Spleen (tissue), 11 donors: ENCODE measurements at regions not wholly inside any gene's neighbourhood (a gene's known extent, or its start where the extent isn't known, plus 50 kb on each side); places are given as distances from the start of the nearest gene placed in this dataset.
"Not testable (repeated sequence)": the region's sequence is repeated elsewhere in the genome, so short reads cannot be mapped to it uniquely, and the experiment has no call there.

Source experiments
- DNase-seq: peaks from one replicate; pipeline ENCODE4 v3.0.0-alpha.2; 2020
- H3K27ac ChIP-seq, 8 donors: fragments of 200-600 bp; sonication (generic) in 7 of 8; 1 replicate in 4 of 8; 2 replicates in 4 of 8; pipeline versions ENCODE4 v1.5.0 to v1.8.0; 2016 to 2021; ENCODE audit warnings: inconsistent platforms in 4 of 8, mild to moderate bottlenecking in 4 of 8, moderate library complexity in 1 of 8
- H3K27me3 ChIP-seq, 7 donors: fragments of 200-600 bp; sonication (generic) in 6 of 7; replicated peaks in 1 of 7; 1 replicate in 4 of 7; 2 replicates in 3 of 7; pipeline versions ENCODE4 v1.5.0 to v1.8.0; 2016 to 2021; ENCODE audit warnings: inconsistent platforms in 3 of 7, mild to moderate bottlenecking in 1 of 7
- H3K36me3 ChIP-seq, 6 donors: fragments of 200-600 bp; sonication (generic) in 5 of 6; 1 replicate in 4 of 6; 2 replicates in 2 of 6; pipeline versions ENCODE4 v1.5.0 to v1.8.0; 2016 to 2021; ENCODE audit warnings: inconsistent platforms in 2 of 6
- H3K4me1 ChIP-seq, 6 donors: fragments of 200-600 bp; sonication (generic) in 5 of 6; 1 replicate in 3 of 6; 2 replicates in 3 of 6; pipeline versions ENCODE4 v1.5.0 to v1.8.0; 2016 to 2021; ENCODE audit warnings: inconsistent platforms in 3 of 6
- H3K4me3 ChIP-seq, 8 donors: fragments of 200-600 bp; sonication (generic) in 7 of 8; 1 replicate in 4 of 8; 2 replicates in 4 of 8; pipeline versions ENCODE4 v1.5.0 to v1.8.0; 2016 to 2021; ENCODE audit warnings: inconsistent platforms in 4 of 8, mild to moderate bottlenecking in 4 of 8, moderate library complexity in 2 of 8
- H3K9me3 ChIP-seq, 8 donors: fragments of 200-600 bp; sonication (generic) in 7 of 8; 1 replicate in 4 of 8; 2 replicates in 4 of 8; pipeline versions ENCODE4 v1.5.0 to v1.8.0; 2016 to 2021; ENCODE audit warnings: inconsistent platforms in 4 of 8
- CTCF ChIP-seq, 11 experiments: fragments of 200-600 bp in 7 of 11; fragments of 450-650 bp in 4 of 11; sonication (generic) in 4 of 11; IDR thresholded peaks in 8 of 11; conservative IDR thresholded peaks in 3 of 11; 1 replicate in 7 of 11; 2 replicates in 4 of 11; pipeline versions ENCODE4 v1.4.0 to v1.8.0; 2016 to 2021; ENCODE audit warnings: antibody characterized with exemption in 11 of 11, inconsistent platforms in 4 of 11, mild to moderate bottlenecking in 1 of 11
- POLR2A ChIP-seq, 3 donors: fragments of 450-650 bp; IDR thresholded peaks; one replicate each; pipeline ENCODE4 v1.5.1; 2017; ENCODE audit warnings: antibody characterized with exemption in 3 of 3, mild to moderate bottlenecking in 1 of 3
- POLR2AphosphoS5 ChIP-seq, 3 donors: sonication (generic); formaldehyde crosslinking; IDR thresholded peaks; one replicate each; pipeline ENCODE4 v1.5.1; 2017; ENCODE audit warnings: antibody characterized with exemption in 3 of 3
- WGBS, 5 donors: extraction: QIAGEN DNeasy Blood & Tissue Kit in 3 of 5; methylation state at CpG; one replicate each; pipeline versions ENCODE4 v1.1.5 to v1.1.7; 2013 to 2018; 5-methylcytosine and 5-hydroxymethylcytosine counted together
- intact Hi-C: fragments of 100-400 bp; cut with DNase I; formaldehyde crosslinking; loops from one replicate; pipeline ENCODE4 v1.15.0; 2023; ENCODE audit warnings: low total_unique reads
- donor health status: healthy with polysubstance abuse.
- donor health status: DM: no; HTN: no; CAD: no; lungs with moderate emphysema.
- donor health status: DM: no; HTN: no; CAD: no.
- donor health status: Bipolar disorder and iron deficiency.
- donor health status: healthy.
- donor health status: DM: no; HTN: no; CAD: no.
- donor health status: DM: yes; HTN: yes; CAD: no.

- intact Hi-C loops = no loop called here
- no peaks in the 10 kb centered on the region for H3K36me3 ChIP-seq
- H3K4me1 ChIP-seq = no peaks in the 10 kb centered on the region
- no peaks in the 10 kb centered on the region for H3K27me3 ChIP-seq
- no peak for DNase-seq
- no peak overlapping the region for H3K4me3 ChIP-seq
- H3K27ac ChIP-seq = no peak overlapping the region
- 50 to 84% (median 82%) methylated on average over 1 of the region's 1 CpG for WGBS, 5 donors
- TF ChIP-seq CTCF (IDR thresholded peaks at IDR 0.05 in 8 of 11, conservative IDR thresholded peaks at IDR 0.05 in 3 of 11) (no peak), POLR2AphosphoS5 (IDR thresholded peaks at IDR 0.05) (no peak), POLR2A (IDR thresholded peaks at IDR 0.05) (no peak)
- H3K9me3 ChIP-seq = peaks cover 0 to 5% (median 0%) of the 10 kb centered on the region in 8 donors
Measured at GRCh38 chr15:94864600-94864999, 633.2 kb downstream of the MCTP2 start.

GRCh38 chr15:94868265-94868664, 636.9 kb downstream of the MCTP2 start:
- DNase-seq, H3K4me3 ChIP-seq, H3K36me3 ChIP-seq, H3K9me3 ChIP-seq, intact Hi-C loops, H3K27me3 ChIP-seq, H3K27ac ChIP-seq, H3K4me1 ChIP-seq: not testable (repeated sequence)
- WGBS, 5 donors = 84 to 99% (median 90%) methylated on average over 7 to 8 of the region's 8 CpGs

- Histone ChIP-seq H3K27me3 (no peaks in the 10 kb centered on the region), H3K4me3 (no peak overlapping the region), H3K36me3 (no peaks in the 10 kb centered on the region), H3K4me1 (no peaks in the 10 kb centered on the region), H3K27ac (no peak overlapping the region), H3K9me3 (peaks cover 0 to 38% (median 21%) of the 10 kb centered on the region in 8 donors)
- intact Hi-C loops = no loop called here
- no peak for TF ChIP-seq CTCF (IDR thresholded peaks at IDR 0.05 in 8 of 11, conservative IDR thresholded peaks at IDR 0.05 in 3 of 11)
- no peak for TF ChIP-seq POLR2AphosphoS5 (IDR thresholded peaks at IDR 0.05)
- WGBS, 5 donors = 80 to 91% (median 84%) methylated on average over 2 of the region's 2 CpGs
- DNase-seq = no peak
Measured at GRCh38 chr15:94875550-94875949, 644.2 kb downstream of the MCTP2 start.

GRCh38 chr15:94877833-94878232, 646.5 kb downstream of the MCTP2 start:
- Histone ChIP-seq H3K27ac (no peak overlapping the region), H3K9me3 (peaks cover 0 to 51% (median 22%) of the 10 kb centered on the region in 8 donors), H3K4me3 (no peak overlapping the region), H3K36me3 (no peaks in the 10 kb centered on the region), H3K27me3 (no peaks in the 10 kb centered on the region), H3K4me1 (no peaks in the 10 kb centered on the region)
- WGBS, 5 donors = 58 to 89% (median 80%) methylated on average over 2 of the region's 2 CpGs
- TF ChIP-seq POLR2AphosphoS5 (IDR thresholded peaks at IDR 0.05) = no peak
- no peak for TF ChIP-seq POLR2A (IDR thresholded peaks at IDR 0.05)
- TF ChIP-seq CTCF (IDR thresholded peaks at IDR 0.05 in 8 of 11, conservative IDR thresholded peaks at IDR 0.05 in 3 of 11) = no peak
- intact Hi-C loops = no loop called here
- DNase-seq = no peak

- no peak for DNase-seq
- Histone ChIP-seq H3K27ac (no peak overlapping the region), H3K4me3 (no peak overlapping the region), H3K27me3 (no peaks in the 10 kb centered on the region), H3K4me1 (no peaks in the 10 kb centered on the region), H3K36me3 (no peaks in the 10 kb centered on the region), H3K9me3 (peaks cover 0 to 61% (median 28%) of the 10 kb centered on the region in 8 donors)
- intact Hi-C loops = no loop called here
- TF ChIP-seq CTCF (IDR thresholded peaks at IDR 0.05 in 8 of 11, conservative IDR thresholded peaks at IDR 0.05 in 3 of 11) = no peak
- TF ChIP-seq POLR2A (IDR thresholded peaks at IDR 0.05) = no peak
- TF ChIP-seq POLR2AphosphoS5 (IDR thresholded peaks at IDR 0.05) = no peak
- WGBS, 5 donors = 81 to 93% (median 85%) methylated on average over 8 to 10 of the region's 10 CpGs
Measured at GRCh38 chr15:94882071-94882712, 650.8 kb downstream of the MCTP2 start.
